Adrenal gland (tissue), 5 donors: ENCODE measurements at regions not wholly inside any gene's neighbourhood (a gene's known extent, or its start where the extent isn't known, plus 50 kb on each side); places are given as distances from the start of the nearest gene placed in this dataset.

Source experiments
- CTCF ChIP-seq, 6 experiments: fragments of 450-650 bp in 4 of 6; fragments of 200-600 bp in 2 of 6; sonication (generic) in 1 of 6; IDR thresholded peaks; 1 replicate in 5 of 6; 2 replicates in 1 of 6; pipeline versions ENCODE4 v1.5.1 to v1.8.0; 2016 to 2021; ENCODE audit warnings: antibody characterized with exemption in 6 of 6, mild to moderate bottlenecking in 2 of 6, moderate library complexity in 1 of 6
- POLR2A ChIP-seq, 2 donors: fragments of 450-650 bp; IDR thresholded peaks; one replicate each; pipeline ENCODE4 v1.6.1; 2017; ENCODE audit warnings: antibody characterized with exemption in 2 of 2, mild to moderate bottlenecking in 2 of 2, moderate library complexity in 1 of 2
- donor health status: DM: no; HTN: no; CAD: no.

- no peak for TF ChIP-seq CTCF (IDR thresholded peaks at IDR 0.05)
- no peak for TF ChIP-seq POLR2A (IDR thresholded peaks at IDR 0.05)
These were observed 429.0 kb upstream of the CDH5 start for GRCh38 chr16:65937455-65937854.
